Tibial nerve (tissue), 4 donors: ENCODE measurements at regions not wholly inside any gene's neighbourhood (a gene's known extent, or its start where the extent isn't known, plus 50 kb on each side); places are given as distances from the start of the nearest gene placed in this dataset.

Experiments
- EP300 ChIP-seq, 2 donors: sonication (generic); formaldehyde crosslinking; IDR thresholded peaks; one replicate each; pipeline ENCODE4 v1.6.1; 2017; ENCODE audit warnings: antibody characterized with exemption in 2 of 2, mild to moderate bottlenecking in 1 of 2
- TF ChIP-seq, protein P1 (sequence below), 5 experiments: fragments of 200-600 bp in 3 of 5; fragments of 450-650 bp in 2 of 5; sonication (generic) in 3 of 5; IDR thresholded peaks; one replicate each; pipeline ENCODE4 v1.5.1; 2016 to 2019; ENCODE audit warnings: antibody characterized with exemption in 5 of 5, mild to moderate bottlenecking in 3 of 5, moderate library complexity in 2 of 5

DNA sequence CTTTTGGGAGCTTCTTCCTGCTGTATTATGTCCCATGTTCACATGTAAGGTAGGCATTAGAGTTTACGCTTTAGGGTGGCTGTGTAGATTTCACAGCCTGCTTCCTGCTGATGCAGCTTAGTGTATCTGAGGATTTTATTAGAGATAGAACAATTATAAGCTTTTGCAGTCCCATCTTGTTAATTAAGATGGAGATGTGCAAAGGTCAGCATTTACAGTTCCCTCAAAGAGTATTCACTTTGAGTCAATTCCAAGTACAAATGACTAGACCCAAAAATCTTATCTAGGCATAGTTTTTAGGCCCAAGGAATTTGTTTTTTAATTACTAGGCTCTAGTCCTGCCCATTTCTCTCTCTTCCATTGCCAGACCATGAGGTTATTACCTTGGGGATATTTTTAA lies 239.9 kb upstream of the PHF14 start:
- TF ChIP-seq, protein P1, sequence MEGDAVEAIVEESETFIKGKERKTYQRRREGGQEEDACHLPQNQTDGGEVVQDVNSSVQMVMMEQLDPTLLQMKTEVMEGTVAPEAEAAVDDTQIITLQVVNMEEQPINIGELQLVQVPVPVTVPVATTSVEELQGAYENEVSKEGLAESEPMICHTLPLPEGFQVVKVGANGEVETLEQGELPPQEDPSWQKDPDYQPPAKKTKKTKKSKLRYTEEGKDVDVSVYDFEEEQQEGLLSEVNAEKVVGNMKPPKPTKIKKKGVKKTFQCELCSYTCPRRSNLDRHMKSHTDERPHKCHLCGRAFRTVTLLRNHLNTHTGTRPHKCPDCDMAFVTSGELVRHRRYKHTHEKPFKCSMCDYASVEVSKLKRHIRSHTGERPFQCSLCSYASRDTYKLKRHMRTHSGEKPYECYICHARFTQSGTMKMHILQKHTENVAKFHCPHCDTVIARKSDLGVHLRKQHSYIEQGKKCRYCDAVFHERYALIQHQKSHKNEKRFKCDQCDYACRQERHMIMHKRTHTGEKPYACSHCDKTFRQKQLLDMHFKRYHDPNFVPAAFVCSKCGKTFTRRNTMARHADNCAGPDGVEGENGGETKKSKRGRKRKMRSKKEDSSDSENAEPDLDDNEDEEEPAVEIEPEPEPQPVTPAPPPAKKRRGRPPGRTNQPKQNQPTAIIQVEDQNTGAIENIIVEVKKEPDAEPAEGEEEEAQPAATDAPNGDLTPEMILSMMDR (IDR thresholded peaks at IDR 0.05) = no peak
- TF ChIP-seq EP300 (IDR thresholded peaks at IDR 0.05) = no peak
